ENCODE measurements at regions not wholly inside any gene's neighbourhood (a gene's known extent, or its start where the extent isn't known, plus 50 kb on each side); places are given as distances from the start of the nearest gene placed in this dataset.
A peak's percentile ranks its signal among the peaks of the same experiment; 100 is the strongest.

DNA sequence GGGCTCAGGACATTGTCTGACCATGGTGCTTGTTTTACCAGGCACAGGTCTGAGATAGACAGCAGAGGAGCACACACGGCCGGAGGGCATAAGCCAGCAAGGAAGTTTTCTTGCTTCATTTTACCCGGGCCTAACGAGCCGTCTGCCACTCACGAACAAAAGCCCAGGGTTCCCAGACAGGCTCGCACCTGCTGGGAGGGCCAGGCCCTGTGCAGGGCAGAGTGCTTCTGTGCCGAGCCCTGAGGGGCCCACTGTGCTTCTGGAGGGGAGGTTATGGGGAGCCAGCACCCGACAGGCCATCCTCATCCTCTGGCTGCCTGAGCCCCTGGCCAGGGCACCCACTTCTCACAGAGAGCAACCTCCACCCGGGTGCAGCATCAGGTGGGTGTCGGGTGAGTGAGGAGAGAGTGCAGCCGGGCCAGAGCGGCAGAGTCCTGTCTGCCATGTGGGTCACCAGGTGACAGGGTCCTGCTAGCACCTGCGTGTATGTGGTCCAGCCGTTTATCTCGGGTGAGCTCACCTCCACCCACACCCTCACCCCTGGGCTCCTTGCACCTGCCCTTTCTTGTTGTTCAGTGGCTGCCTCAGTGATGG, 297.9 kb downstream of the NDUFA10 start:
- Histone ChIP-seq H3K4me1 (no peaks in the 10 kb centered on the region), H2AFZ (replicated peaks) (no peak overlapping the region), H4K20me1 (ENCODE audit: low read depth) (no peaks in the 10 kb centered on the region), H3K4me3 (no peak overlapping the region), H3K36me3 (no peaks in the 10 kb centered on the region), H3K79me2 (ENCODE audit: low read depth) (no peaks in the 10 kb centered on the region), H3K9ac (no peak overlapping the region), H3K4me2 (no peak overlapping the region), H3F3A (ENCODE audit: low read depth) (no peaks in the 10 kb centered on the region), H3K9me3 (ENCODE audit: low read depth) (no peaks in the 10 kb centered on the region), H3K27me3 (no peaks in the 10 kb centered on the region), H3K27ac (no peak overlapping the region)
- Mint-ChIP-seq H3K4me1 (peaks cover 13% of the 10 kb centered on the region), H3K36me3 (no peaks in the 10 kb centered on the region), H3K27ac (peak overlapping the region; percentile 79), H3K27me3 (ENCODE audit: insufficient read depth, low read depth) (peaks cover 12% of the 10 kb centered on the region), H3K4me3 (no peak overlapping the region), H3K9me3 (no peaks in the 10 kb centered on the region)
- TF ChIP-seq EZH2phosphoT487 (IDR thresholded peaks at IDR 0.05) (no peak), EZH2 (IDR thresholded peaks at IDR 0.05) (no peak)
- TF ChIP-seq, protein P1, sequence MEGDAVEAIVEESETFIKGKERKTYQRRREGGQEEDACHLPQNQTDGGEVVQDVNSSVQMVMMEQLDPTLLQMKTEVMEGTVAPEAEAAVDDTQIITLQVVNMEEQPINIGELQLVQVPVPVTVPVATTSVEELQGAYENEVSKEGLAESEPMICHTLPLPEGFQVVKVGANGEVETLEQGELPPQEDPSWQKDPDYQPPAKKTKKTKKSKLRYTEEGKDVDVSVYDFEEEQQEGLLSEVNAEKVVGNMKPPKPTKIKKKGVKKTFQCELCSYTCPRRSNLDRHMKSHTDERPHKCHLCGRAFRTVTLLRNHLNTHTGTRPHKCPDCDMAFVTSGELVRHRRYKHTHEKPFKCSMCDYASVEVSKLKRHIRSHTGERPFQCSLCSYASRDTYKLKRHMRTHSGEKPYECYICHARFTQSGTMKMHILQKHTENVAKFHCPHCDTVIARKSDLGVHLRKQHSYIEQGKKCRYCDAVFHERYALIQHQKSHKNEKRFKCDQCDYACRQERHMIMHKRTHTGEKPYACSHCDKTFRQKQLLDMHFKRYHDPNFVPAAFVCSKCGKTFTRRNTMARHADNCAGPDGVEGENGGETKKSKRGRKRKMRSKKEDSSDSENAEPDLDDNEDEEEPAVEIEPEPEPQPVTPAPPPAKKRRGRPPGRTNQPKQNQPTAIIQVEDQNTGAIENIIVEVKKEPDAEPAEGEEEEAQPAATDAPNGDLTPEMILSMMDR (IDR thresholded peaks at IDR 0.05): no peak
- DNase-seq (ENCODE audit: low spot score): no peak

DNA sequence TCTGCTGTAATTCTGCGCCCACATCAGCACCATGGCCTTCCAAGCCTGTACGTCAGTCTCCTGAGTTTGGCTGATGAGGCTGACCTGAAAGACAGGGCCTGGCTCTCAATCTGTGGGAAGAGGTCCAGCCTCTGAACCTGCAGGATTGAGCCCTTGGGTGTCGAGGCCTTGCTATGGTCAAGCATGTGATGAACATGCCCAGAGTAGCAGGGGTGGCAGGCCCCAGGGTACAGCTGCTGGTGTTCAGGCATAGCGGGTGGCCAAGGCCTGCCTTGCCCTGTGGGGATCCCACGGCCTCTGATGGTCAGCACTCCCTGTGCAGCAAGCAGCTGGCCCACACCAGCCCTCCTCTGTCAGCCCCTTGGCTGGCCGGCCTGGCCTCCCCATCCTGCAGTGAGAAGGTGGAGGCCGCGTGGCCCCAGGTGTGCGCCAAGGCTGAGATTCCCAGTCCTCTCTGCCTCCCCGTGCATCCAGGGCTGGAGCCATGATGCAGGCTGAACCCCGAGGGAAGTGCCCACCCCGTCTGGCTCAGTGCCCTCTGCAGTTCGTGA, 298.4 kb downstream of the NDUFA10 start:
- Mint-ChIP-seq H3K36me3 (no peaks in the 10 kb centered on the region), H3K27me3 (ENCODE audit: insufficient read depth, low read depth) (peaks cover 12% of the 10 kb centered on the region), H3K27ac (no peak overlapping the region), H3K4me3 (no peak overlapping the region), H3K9me3 (no peaks in the 10 kb centered on the region), H3K4me1 (peaks cover 13% of the 10 kb centered on the region)
- Histone ChIP-seq H3K4me2 (no peak overlapping the region), H3K4me1 (no peaks in the 10 kb centered on the region), H3K9me3 (ENCODE audit: low read depth) (no peaks in the 10 kb centered on the region), H3K79me2 (ENCODE audit: low read depth) (no peaks in the 10 kb centered on the region), H3F3A (ENCODE audit: low read depth) (no peaks in the 10 kb centered on the region), H3K36me3 (no peaks in the 10 kb centered on the region), H3K27ac (no peak overlapping the region), H3K4me3 (no peak overlapping the region), H4K20me1 (ENCODE audit: low read depth) (no peaks in the 10 kb centered on the region), H3K9ac (no peak overlapping the region), H3K27me3 (no peaks in the 10 kb centered on the region), H2AFZ (replicated peaks) (no peak overlapping the region)
- DNase-seq (ENCODE audit: low spot score): no peak
- TF ChIP-seq, protein P1 (IDR thresholded peaks at IDR 0.05): no peak
- no peak for TF ChIP-seq EZH2 (IDR thresholded peaks at IDR 0.05)
- TF ChIP-seq EZH2phosphoT487 (IDR thresholded peaks at IDR 0.05): no peak

DNA sequence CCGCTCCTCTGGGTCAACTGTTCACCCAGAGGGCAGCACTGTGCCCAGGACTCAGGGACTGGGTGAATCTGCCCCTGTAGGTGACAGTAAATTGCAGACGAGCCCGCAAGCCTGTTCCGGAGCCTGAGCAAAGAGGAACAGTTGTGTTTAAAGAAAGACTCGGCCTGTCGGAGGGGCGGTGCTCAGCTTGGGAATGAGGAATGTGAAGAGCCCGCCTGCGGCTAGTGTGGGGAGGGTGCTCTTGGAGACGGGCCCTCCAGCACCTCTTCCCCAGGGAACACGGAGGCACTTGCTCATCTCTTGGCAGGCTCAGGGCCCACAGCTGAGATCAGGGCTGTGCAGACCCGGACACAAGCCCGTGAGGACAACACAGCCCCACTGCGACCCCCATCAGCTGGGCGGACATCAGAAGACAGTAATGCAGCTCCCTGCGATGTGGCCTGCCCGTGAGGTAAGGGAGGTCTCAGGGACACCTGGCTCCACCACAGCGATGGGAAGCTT, 299.0 kb downstream of the NDUFA10 start:
- Histone ChIP-seq H3K4me3 (no peak overlapping the region), H3K9me3 (ENCODE audit: low read depth) (no peaks in the 10 kb centered on the region), H3K4me2 (no peak overlapping the region), H3K9ac (no peak overlapping the region), H2AFZ (replicated peaks) (no peak overlapping the region), H3K79me2 (ENCODE audit: low read depth) (no peaks in the 10 kb centered on the region), H3K36me3 (no peaks in the 10 kb centered on the region), H4K20me1 (ENCODE audit: low read depth) (no peaks in the 10 kb centered on the region), H3K27me3 (no peaks in the 10 kb centered on the region), H3K27ac (no peak overlapping the region), H3F3A (ENCODE audit: low read depth) (no peaks in the 10 kb centered on the region), H3K4me1 (no peaks in the 10 kb centered on the region)
- no peaks in the 10 kb centered on the region for H3K9me3 Mint-ChIP-seq
- H3K27me3 Mint-ChIP-seq (ENCODE audit: insufficient read depth, low read depth): peaks cover 12% of the 10 kb centered on the region
- no peak overlapping the region for H3K4me3 Mint-ChIP-seq
- H3K27ac Mint-ChIP-seq: no peak overlapping the region
- H3K36me3 Mint-ChIP-seq: no peaks in the 10 kb centered on the region
- DNase-seq (ENCODE audit: low spot score): no peak
- TF ChIP-seq EZH2 (IDR thresholded peaks at IDR 0.05): no peak
- no peak for TF ChIP-seq EZH2phosphoT487 (IDR thresholded peaks at IDR 0.05)
- TF ChIP-seq, protein P1 (IDR thresholded peaks at IDR 0.05): no peak
- H3K4me1 Mint-ChIP-seq: peaks cover 13% of the 10 kb centered on the region

All from neural progenitor cell (in vitro differentiated cells).